Tibial nerve (tissue), 4 donors: ENCODE measurements at regions not wholly inside any gene's neighbourhood (a gene's known extent, or its start where the extent isn't known, plus 50 kb on each side); places are given as distances from the start of the nearest gene placed in this dataset.

Experiments
- DNase-seq, 2 donors: peaks; one replicate each; pipeline ENCODE4 v3.0.0-alpha.2; 2019; ENCODE audit warnings: low spot score in 2 of 2
- H3K27ac ChIP-seq, 4 donors: fragments of 200-600 bp; sonication (generic) in 3 of 4; one replicate each; pipeline ENCODE4 v1.5.1; 2017 to 2019; ENCODE audit warnings: mild to moderate bottlenecking in 1 of 4
- H3K27me3 ChIP-seq, 2 donors: fragments of 200-600 bp; sonication (generic) in 1 of 2; one replicate each; pipeline versions ENCODE4 v1.5.1 to v1.6.0; 2017 to 2019
- H3K36me3 ChIP-seq, 3 donors: fragments of 200-600 bp; sonication (generic); one replicate each; pipeline ENCODE4 v1.5.1; 2018 to 2019
- H3K4me1 ChIP-seq, 4 donors: fragments of 200-600 bp; sonication (generic) in 3 of 4; one replicate each; pipeline ENCODE4 v1.5.1; 2017 to 2019
- H3K4me3 ChIP-seq, 4 donors: fragments of 200-600 bp; sonication (generic) in 3 of 4; one replicate each; pipeline ENCODE4 v1.5.1; 2017 to 2019; ENCODE audit warnings: mild to moderate bottlenecking in 1 of 4, moderate library complexity in 1 of 4
- H3K9me3 ChIP-seq, 4 donors: fragments of 200-600 bp; sonication (generic) in 3 of 4; one replicate each; pipeline ENCODE4 v1.5.1; 2017 to 2019
- CTCF ChIP-seq, 5 experiments: fragments of 200-600 bp in 3 of 5; fragments of 450-650 bp in 2 of 5; sonication (generic) in 3 of 5; IDR thresholded peaks; one replicate each; pipeline ENCODE4 v1.5.1; 2016 to 2019; ENCODE audit warnings: antibody characterized with exemption in 5 of 5, mild to moderate bottlenecking in 3 of 5, moderate library complexity in 2 of 5
- EP300 ChIP-seq, 2 donors: sonication (generic); formaldehyde crosslinking; IDR thresholded peaks; one replicate each; pipeline ENCODE4 v1.6.1; 2017; ENCODE audit warnings: antibody characterized with exemption in 2 of 2, mild to moderate bottlenecking in 1 of 2
- POLR2A ChIP-seq, 2 donors: fragments of 450-650 bp; IDR thresholded peaks; one replicate each; pipeline ENCODE4 v1.6.1; 2017; ENCODE audit warnings: antibody characterized with exemption in 2 of 2, mild to moderate bottlenecking in 2 of 2, moderate library complexity in 2 of 2
- WGBS, 2 donors: methylation state at CpG; one replicate each; pipeline ENCODE4 v1.1.5; 2018; 5-methylcytosine and 5-hydroxymethylcytosine counted together

GRCh38 chr2:236818281-236819045 is 248.8 kb downstream of the ACKR3 start:
- WGBS, 2 donors, result 60 to 65% methylated on average over 13 to 15 of the region's 15 CpGs
- Histone ChIP-seq H3K9me3 (peaks cover 0 to 17% (median 0%) of the 10 kb centered on the region in 4 donors), H3K27me3 (no peaks in the 10 kb centered on the region), H3K36me3 (no peaks in the 10 kb centered on the region), H3K4me1 (no peaks in the 10 kb centered on the region), H3K4me3 (no peak overlapping the region), H3K27ac (no peak overlapping the region)
- TF ChIP-seq EP300 (IDR thresholded peaks at IDR 0.05), result no peak
- TF ChIP-seq CTCF (IDR thresholded peaks at IDR 0.05), result no peak
- no peak for TF ChIP-seq POLR2A (IDR thresholded peaks at IDR 0.05)
- no peak for DNase-seq

GRCh38 chr2:236819275-236820002 is 249.8 kb downstream of the ACKR3 start:
- Histone ChIP-seq H3K4me1 (no peaks in the 10 kb centered on the region), H3K9me3 (peaks cover 0 to 17% (median 0%) of the 10 kb centered on the region in 4 donors), H3K27ac (no peak overlapping the region), H3K27me3 (no peaks in the 10 kb centered on the region), H3K36me3 (no peaks in the 10 kb centered on the region), H3K4me3 (no peak overlapping the region)
- 85 to 88% methylated on average over 19 of the region's 19 CpGs for WGBS, 2 donors
- no peak for DNase-seq
- TF ChIP-seq CTCF (IDR thresholded peaks at IDR 0.05) (no peak), EP300 (IDR thresholded peaks at IDR 0.05) (no peak), POLR2A (IDR thresholded peaks at IDR 0.05) (no peak)

- Histone ChIP-seq H3K9me3 (peaks cover 0 to 17% (median 0%) of the 10 kb centered on the region in 4 donors), H3K4me1 (no peaks in the 10 kb centered on the region), H3K36me3 (no peaks in the 10 kb centered on the region), H3K27me3 (no peaks in the 10 kb centered on the region), H3K27ac (no peak overlapping the region), H3K4me3 (no peak overlapping the region)
- 90 to 92% methylated on average over 10 of the region's 10 CpGs for WGBS, 2 donors
- no peak for TF ChIP-seq POLR2A (IDR thresholded peaks at IDR 0.05)
- no peak for TF ChIP-seq EP300 (IDR thresholded peaks at IDR 0.05)
- TF ChIP-seq CTCF (IDR thresholded peaks at IDR 0.05), result no peak
- no peak for DNase-seq
These were observed 251.2 kb downstream of the ACKR3 start for GRCh38 chr2:236820763-236821344.

- H3K36me3 ChIP-seq, result no peaks in the 10 kb centered on the region
- DNase-seq, result no peak
- no peak overlapping the region for H3K27ac ChIP-seq
- 94 to 96% methylated on average over 15 to 16 of the region's 16 CpGs for WGBS, 2 donors
- peaks cover 0 to 17% (median 0%) of the 10 kb centered on the region in 4 donors for H3K9me3 ChIP-seq
- TF ChIP-seq POLR2A (IDR thresholded peaks at IDR 0.05), result no peak
- TF ChIP-seq CTCF (IDR thresholded peaks at IDR 0.05), result no peak
- no peak for TF ChIP-seq EP300 (IDR thresholded peaks at IDR 0.05)
- H3K4me3 ChIP-seq, result no peak overlapping the region
- H3K4me1 ChIP-seq, result no peaks in the 10 kb centered on the region
- no peaks in the 10 kb centered on the region for H3K27me3 ChIP-seq
These were observed 253.5 kb downstream of the ACKR3 start for GRCh38 chr2:236823041-236823629.
